Right hindlimb (tissue), 1 donor: ENCODE measurements at regions not wholly inside any gene's neighbourhood (a gene's known extent, or its start where the extent isn't known, plus 50 kb on each side); places are given as distances from the start of the nearest gene placed in this dataset.
A peak's percentile ranks its signal among the peaks of the same experiment; 100 is the strongest.
"Not testable (repeated sequence)": the region's sequence is repeated elsewhere in the genome, so short reads cannot be mapped to it uniquely, and the experiment has no call there.

Experiments
- DNase-seq: peaks from one replicate; pipeline ENCODE4 v3.0.0-alpha.2; 2018

GRCh38 chr3:116512281-116512680 is 67.0 kb upstream of the LSAMP start:
- no peak for DNase-seq

- DNase-seq, result no peak
Observed at GRCh38 chr3:116512931-116513330, 67.6 kb upstream of the LSAMP start.

GRCh38 chr3:116515973-116516372 is 70.7 kb upstream of the LSAMP start:
- no peak for DNase-seq

GRCh38 chr3:116517308-116517707 is 72.0 kb upstream of the LSAMP start:
- DNase-seq, result no peak

GRCh38 chr3:116519101-116519500 is 73.8 kb upstream of the LSAMP start:
- DNase-seq, result not testable (repeated sequence)

- DNase-seq, result not testable (repeated sequence)
Observed at GRCh38 chr3:116519823-116520222, 74.5 kb upstream of the LSAMP start.

GRCh38 chr3:116524453-116525210 is 79.3 kb upstream of the LSAMP start:
- DNase-seq, result no peak

- DNase-seq, result no peak
Observed at GRCh38 chr3:116552246-116552645, 107.0 kb upstream of the LSAMP start.

- DNase-seq, result no peak
Observed at GRCh38 chr3:116553355-116553754, 108.1 kb upstream of the LSAMP start.

- no peak for DNase-seq
Observed at GRCh38 chr3:116561529-116561928, 116.2 kb upstream of the LSAMP start.

- DNase-seq, result no peak
Observed at GRCh38 chr3:116563351-116563750, 118.1 kb upstream of the LSAMP start.

GRCh38 chr3:116566478-116566960 is 121.2 kb upstream of the LSAMP start:
- DNase-seq, result no peak

- no peak for DNase-seq
Observed at GRCh38 chr3:116569611-116570010, 124.3 kb upstream of the LSAMP start.

GRCh38 chr3:116579840-116580239 is 129.7 kb upstream of the TUSC7 start:
- DNase-seq, result peak; percentile 18

- no peak for DNase-seq
Observed at GRCh38 chr3:116586285-116586944, 123.2 kb upstream of the TUSC7 start.

- DNase-seq, result no peak
Observed at GRCh38 chr3:116591236-116591635, 118.3 kb upstream of the TUSC7 start.

- DNase-seq, result no peak
Observed at GRCh38 chr3:116601206-116601605, 108.4 kb upstream of the TUSC7 start.

GRCh38 chr3:116607205-116607604 is 102.4 kb upstream of the TUSC7 start:
- no peak for DNase-seq

- DNase-seq, result no peak
Observed at GRCh38 chr3:116610124-116610523, 99.5 kb upstream of the TUSC7 start.

- no peak for DNase-seq
Observed at GRCh38 chr3:116614795-116615362, 94.7 kb upstream of the TUSC7 start.

- no peak for DNase-seq
Observed at GRCh38 chr3:116618138-116618537, 91.4 kb upstream of the TUSC7 start.

- DNase-seq, result no peak
Observed at GRCh38 chr3:116618930-116619329, 90.6 kb upstream of the TUSC7 start.

- no peak for DNase-seq
Observed at GRCh38 chr3:116630494-116630893, 79.1 kb upstream of the TUSC7 start.

- no peak for DNase-seq
Observed at GRCh38 chr3:116639641-116640040, 69.9 kb upstream of the TUSC7 start.
